T-helper 2 cell (primary cell): ENCODE measurements at regions not wholly inside any gene's neighbourhood (a gene's known extent, or its start where the extent isn't known, plus 50 kb on each side); places are given as distances from the start of the nearest gene placed in this dataset.
"Not testable (repeated sequence)": the region's sequence is repeated elsewhere in the genome, so short reads cannot be mapped to it uniquely, and the experiment has no call there.

Experiments used
- DNase-seq, 5 experiments: peaks; one replicate each; pipeline versions ENCODE4 v3.0.0 to v3.0.0-alpha.2; 2012 to 2022

- DNase-seq, result no peak
These were observed 139.6 kb downstream of the FOXD2 start for GRCh38 chr1:47577303-47578025.

- no peak for DNase-seq
These were observed 140.3 kb downstream of the FOXD2 start for GRCh38 chr1:47578026-47578720.

GRCh38 chr1:47578721-47579419 is 141.0 kb downstream of the FOXD2 start:
- no peak for DNase-seq

- no peak for DNase-seq
These were observed 142.0 kb downstream of the FOXD2 start for GRCh38 chr1:47579809-47580208.

DNA sequence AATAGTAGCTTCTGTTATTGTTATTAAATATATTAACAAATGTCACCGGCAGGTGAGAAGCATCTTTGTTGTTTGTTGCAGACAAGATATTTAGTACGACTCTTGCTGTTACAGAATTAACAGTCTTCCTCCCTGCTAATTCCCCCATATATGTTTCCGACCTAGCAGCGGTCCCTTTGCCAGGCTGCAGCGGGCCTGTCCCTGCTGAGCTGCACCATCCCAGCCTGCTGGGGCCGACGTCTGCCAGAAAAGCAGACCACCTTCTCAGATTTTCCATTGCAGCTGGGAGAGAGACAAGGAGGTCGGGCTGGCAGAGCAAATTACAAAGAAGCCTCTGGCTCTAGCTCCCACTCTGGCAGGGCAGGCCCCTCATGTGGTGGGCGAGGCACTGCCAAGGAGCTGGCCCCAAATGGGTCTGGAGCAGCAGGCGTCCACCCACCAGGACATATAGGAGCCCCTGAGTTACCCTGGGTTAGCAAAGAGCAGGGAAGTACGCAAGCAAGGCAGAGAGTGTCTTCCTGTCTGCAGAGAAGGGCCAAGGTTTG is 142.7 kb downstream of the FOXD2 start:
- DNase-seq, result no peak

DNA sequence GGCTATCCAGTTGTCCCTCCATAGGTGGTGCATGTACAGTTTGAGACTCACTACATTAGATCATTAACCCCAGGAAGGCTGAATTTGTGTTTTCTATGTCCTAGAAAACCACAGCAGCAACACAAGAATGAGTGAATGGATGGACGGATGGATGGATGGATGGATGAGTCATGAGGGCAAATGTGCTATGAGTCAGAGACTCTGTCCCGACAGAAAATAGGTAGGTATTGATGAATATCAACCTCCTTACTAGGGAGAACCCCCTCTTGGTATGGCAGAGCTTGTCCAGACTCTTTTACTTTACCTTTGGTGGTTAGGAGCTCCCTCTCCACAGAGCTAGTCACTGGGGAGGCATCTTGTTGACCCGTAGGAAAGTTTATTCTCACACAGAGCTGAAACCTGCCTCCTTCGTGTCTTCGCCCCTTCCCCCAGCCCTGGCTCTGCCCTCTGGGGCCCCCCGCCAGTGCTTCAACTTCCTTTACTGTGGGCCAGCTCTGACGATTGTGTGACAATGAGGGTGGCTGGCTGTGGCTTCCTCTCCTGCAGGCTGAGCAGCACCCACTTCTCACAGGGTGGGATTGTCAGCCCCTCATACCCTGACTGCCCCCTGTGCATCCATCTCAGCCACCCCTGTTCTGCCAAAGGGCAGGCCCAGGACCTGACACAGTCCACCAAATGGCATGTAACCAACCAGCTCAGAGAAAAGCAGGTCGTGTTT is 145.2 kb downstream of the FOXD2 start:
- peak in 1 of 5 experiments; percentile 9 for DNase-seq

- DNase-seq, result no peak
These were observed 146.4 kb downstream of the FOXD2 start for GRCh38 chr1:47584249-47584648.

GRCh38 chr1:47585141-47585902 is 147.5 kb downstream of the FOXD2 start:
- no peak for DNase-seq

DNA sequence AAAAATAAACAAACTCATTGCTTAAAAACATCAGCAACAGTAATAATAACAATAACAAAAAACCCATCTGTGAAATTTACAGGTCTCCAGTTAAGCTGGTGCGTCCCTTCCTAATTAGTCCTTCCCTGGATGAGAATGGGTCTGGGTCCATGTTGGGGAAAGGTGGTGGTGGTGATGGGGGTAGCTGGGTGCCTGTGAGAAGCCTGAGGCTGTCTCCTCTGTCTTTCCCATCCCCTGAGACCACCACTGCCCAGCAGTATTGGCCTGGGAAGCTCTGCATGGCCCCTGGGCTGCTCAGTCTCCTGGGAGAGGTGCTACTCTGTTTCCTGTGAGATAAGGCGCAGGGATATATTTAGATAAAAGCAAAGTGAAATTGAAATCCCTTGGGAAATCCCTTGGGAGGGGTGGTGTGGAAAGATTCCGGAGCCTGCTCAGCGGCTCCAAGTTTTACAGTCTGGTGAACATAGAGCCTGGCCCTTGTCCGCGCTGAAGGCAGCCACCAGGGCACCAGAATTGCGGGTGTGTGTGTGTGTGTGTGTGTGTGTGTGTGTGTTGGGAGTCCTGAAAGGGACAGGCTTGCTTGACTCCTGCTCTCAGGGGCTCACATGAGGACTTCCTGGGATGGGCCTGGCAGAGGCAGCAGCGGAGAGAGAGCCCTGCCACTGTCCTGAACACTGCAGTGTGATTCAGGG is 150.2 kb downstream of the FOXD2 start:
- no peak for DNase-seq

- DNase-seq, result no peak
These were observed 152.8 kb downstream of the FOXD2 start for GRCh38 chr1:47590523-47591225.

GRCh38 chr1:47591801-47592200 is 154.0 kb downstream of the FOXD2 start:
- no peak for DNase-seq

GRCh38 chr1:47592296-47593012 is 154.6 kb downstream of the FOXD2 start:
- no peak for DNase-seq

- DNase-seq, result no peak
These were observed 155.2 kb downstream of the FOXD2 start for GRCh38 chr1:47593013-47593568.

- DNase-seq, result no peak
These were observed 155.9 kb downstream of the FOXD2 start for GRCh38 chr1:47593598-47594285.

- DNase-seq, result no peak
These were observed 156.8 kb downstream of the FOXD2 start for GRCh38 chr1:47594627-47595026.

GRCh38 chr1:47596328-47596727 is 158.5 kb downstream of the FOXD2 start:
- no peak for DNase-seq

DNA sequence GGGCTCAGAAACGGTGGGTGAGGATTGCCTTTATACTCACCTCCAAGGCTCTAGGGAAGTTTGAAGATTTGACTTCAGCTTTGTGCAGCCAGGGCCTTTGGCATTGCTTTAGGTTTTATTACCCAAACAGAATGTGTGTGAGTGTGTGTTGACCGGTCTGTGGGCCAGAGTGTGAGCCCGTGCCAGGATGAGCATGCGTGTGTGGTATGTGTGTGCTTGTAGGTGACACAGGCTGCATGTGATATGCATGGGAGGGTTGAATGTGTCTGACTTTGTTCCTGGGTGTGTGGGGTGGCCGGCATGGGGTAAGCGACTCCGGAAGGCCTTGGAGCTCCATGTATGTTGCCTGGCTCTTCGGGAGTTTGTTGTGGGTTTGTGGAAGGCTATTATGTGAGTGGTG is 160.5 kb downstream of the FOXD2 start:
- no peak for DNase-seq

DNA sequence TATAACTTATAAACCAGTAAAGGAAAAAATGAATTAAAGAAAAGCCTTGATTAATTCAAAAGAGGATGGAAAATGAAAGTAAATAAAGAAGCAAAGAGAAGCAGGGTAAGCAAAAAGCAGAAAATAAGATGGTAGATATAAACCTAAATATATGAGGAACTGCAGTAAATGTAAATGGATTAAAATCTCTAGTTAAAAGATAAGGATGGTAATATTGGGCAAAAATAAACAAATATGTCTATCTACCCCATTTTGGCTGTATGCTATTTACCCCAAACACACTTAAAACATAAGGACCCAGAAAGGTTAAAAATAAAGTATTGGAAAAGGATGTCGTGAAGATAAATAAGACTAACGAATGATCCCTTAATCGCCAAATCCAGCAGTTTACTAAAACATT is 161.9 kb downstream of the FOXD2 start:
- DNase-seq, result no peak

GRCh38 chr1:47602491-47602890 is 164.6 kb downstream of the FOXD2 start:
- DNase-seq, result not testable (repeated sequence)
